PC-3 (cell line): ENCODE measurements at regions not wholly inside any gene's neighbourhood (a gene's known extent, or its start where the extent isn't known, plus 50 kb on each side); places are given as distances from the start of the nearest gene placed in this dataset.

Experiments used
- ATAC-seq: fragments of 200-7000 bp; cut with Tn5 transposase; 2 replicates; pipeline ENCODE4 v1.9.1; 2020; ENCODE audit warnings: mild to moderate bottlenecking, moderate library complexity
- BruUV-seq: library from RNA; stranded (reverse); fragments of 400-500 nt; replicated peaks from 2 replicates; lab custom pipeline; 2021; lab: Mats Ljungman, UMichigan
- CTCF ChIA-PET: fragments of 300-600 bp; sonication (Branson Sonifier 250); formaldehyde crosslinking; loops from one replicate; lab custom pipeline; 2022; ENCODE audit warnings: antibody characterized with exemption; lab: Charles Lee
- POLR2A ChIA-PET: fragments of 300-600 bp; sonication (Branson Sonifier 250); formaldehyde crosslinking; loops from one replicate; lab custom pipeline; 2022; ENCODE audit warnings: antibody characterized with exemption; ENCODE audit not compliant: unreplicated experiment; lab: Charles Lee
- DNase-seq: peaks from one replicate; pipeline ENCODE4 v3.0.0-alpha.2; 2015
- H2AFZ ChIP-seq: fragments of 300-600 bp; sonication (generic); 2 replicates; pipeline ENCODE4 v1.6.0; 2016; ENCODE audit warnings: antibody characterized with exemption, low read length
- H3F3A ChIP-seq: fragments of 300-600 bp; sonication (generic); one replicate; pipeline ENCODE4 v1.6.0; 2017; ENCODE audit warnings: antibody characterized with exemption, low read length, control low read depth, mild to moderate bottlenecking; ENCODE audit not compliant: unreplicated experiment
- H3K27ac ChIP-seq: fragments of 300-600 bp; sonication (generic); 2 replicates; pipeline ENCODE4 v1.5.1; 2016; ENCODE audit warnings: mild to moderate bottlenecking, low read length
- H3K27me3 ChIP-seq: fragments of 300-600 bp; sonication (generic); 2 replicates; pipeline ENCODE4 v1.6.1; 2016; ENCODE audit warnings: low read length, mixed read lengths
- H3K36me3 ChIP-seq: fragments of 300-600 bp; sonication (generic); 2 replicates; pipeline ENCODE4 v1.6.1; 2016; ENCODE audit warnings: low read depth, mixed run types, low read length, mixed read lengths
- H3K4me1 ChIP-seq: fragments of 300-600 bp; sonication (generic); 2 replicates; pipeline ENCODE4 v1.5.1; 2016; ENCODE audit warnings: low read length; ENCODE audit not compliant: insufficient read depth
- H3K4me2 ChIP-seq: fragments of 300-600 bp; sonication (generic); 2 replicates; pipeline ENCODE4 v1.6.0; 2016; ENCODE audit warnings: low read length
- H3K4me3 ChIP-seq: fragments of 300-600 bp; sonication (generic); 2 replicates; pipeline ENCODE4 v1.5.1; 2016; ENCODE audit warnings: mild to moderate bottlenecking, low read length, mixed read lengths
- H3K79me2 ChIP-seq: fragments of 300-600 bp; sonication (generic); 2 replicates; pipeline ENCODE4 v1.6.1; 2017; ENCODE audit warnings: low read length, mixed read lengths
- H3K9ac ChIP-seq: fragments of 300-600 bp; sonication (generic); 2 replicates; pipeline ENCODE4 v1.6.0; 2016; ENCODE audit warnings: mild to moderate bottlenecking, low read length
- H3K9me2 ChIP-seq: fragments of 300-600 bp; sonication (generic); replicated peaks from 2 replicates; pipeline ENCODE4 v1.6.1; 2016; ENCODE audit warnings: mixed run types, low read length, mixed read lengths
- H3K9me3 ChIP-seq: fragments of 300-600 bp; sonication (generic); 2 replicates; pipeline ENCODE4 v1.6.1; 2016; ENCODE audit warnings: low read length, mixed read lengths
- H4K20me1 ChIP-seq: fragments of 300-600 bp; sonication (generic); 2 replicates; pipeline ENCODE4 v1.6.1; 2016; ENCODE audit warnings: low read length, mixed read lengths
- CTCF ChIP-seq: fragments of 300-600 bp; sonication (generic); conservative IDR thresholded peaks from 2 replicates; pipeline ENCODE4 v1.5.1; 2017; ENCODE audit warnings: antibody characterized with exemption, low read depth, mild to moderate bottlenecking, low read length
- EZH2 ChIP-seq: fragments of 300-600 bp; sonication (generic); IDR thresholded peaks from one replicate; pipeline ENCODE4 v1.6.1; 2017; ENCODE audit warnings: antibody characterized with exemption, mild to moderate bottlenecking, low read length; ENCODE audit not compliant: unreplicated experiment
- EZH2phosphoT487 ChIP-seq: fragments of 300-600 bp; sonication (generic); IDR thresholded peaks from 2 replicates; pipeline ENCODE4 v1.6.1; 2018; ENCODE audit warnings: mild to moderate bottlenecking, antibody characterized with exemption, low read length, borderline replicate concordance
- intact Hi-C: fragments of 100-400 bp; cut with micrococcal nuclease; formaldehyde crosslinking; loops from 2 replicates; pipeline ENCODE4 v1.9.0; 2023

DNA sequence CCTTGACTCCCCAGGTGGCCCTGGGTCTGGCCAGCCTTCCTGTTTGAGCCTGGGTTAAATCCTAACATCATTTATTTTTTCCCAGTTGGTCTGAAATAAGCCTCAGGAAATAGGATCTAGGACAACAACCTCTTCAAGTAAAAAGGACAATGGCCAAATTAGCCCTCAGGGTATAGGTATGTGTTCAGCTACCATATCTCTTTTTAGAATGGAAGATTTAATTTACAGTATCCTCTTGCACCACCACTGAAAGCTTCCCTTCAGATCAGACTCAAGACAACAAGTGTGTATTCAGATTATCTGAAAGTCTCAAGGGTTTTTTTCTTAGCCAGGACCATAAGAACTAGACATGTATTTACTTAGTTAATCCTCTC lies 61.6 kb upstream of the CXCR4 start:
- no peaks in the 10 kb centered on the region for H3K4me1 ChIP-seq
- no peak for ATAC-seq
- ChIA-PET CTCF (no interaction called here), POLR2A (no interaction called here)
- no peak for TF ChIP-seq EZH2
- TF ChIP-seq EZH2phosphoT487, result no peak
- TF ChIP-seq CTCF, result no peak
- DNase-seq, result no peak
- no TSS peak for BruUV-seq
- H3K9me2 ChIP-seq, result no peaks in the 10 kb centered on the region
- no peaks in the 10 kb centered on the region for H4K20me1 ChIP-seq
- intact Hi-C loops, result no loop called here
- H3K27me3 ChIP-seq, result no peaks in the 10 kb centered on the region; the same call in 1 of the 2 replicates
- no peaks in the 10 kb centered on the region for H3F3A ChIP-seq
- H3K9ac ChIP-seq, result no peak overlapping the region
- H3K27ac ChIP-seq, result no peak overlapping the region
- no peaks in the 10 kb centered on the region for H3K9me3 ChIP-seq
- H3K79me2 ChIP-seq, result no peaks in the 10 kb centered on the region
- no peak overlapping the region for H3K4me2 ChIP-seq
- no peaks in the 10 kb centered on the region for H3K36me3 ChIP-seq
- no peak overlapping the region for H3K4me3 ChIP-seq
- H2AFZ ChIP-seq, result no peak overlapping the region

- no peak overlapping the region for H3K4me3 ChIP-seq
- H3K9ac ChIP-seq, result no peak overlapping the region
- no peak overlapping the region for H2AFZ ChIP-seq
- no peaks in the 10 kb centered on the region for H4K20me1 ChIP-seq
- H3K4me1 ChIP-seq, result no peaks in the 10 kb centered on the region
- DNase-seq, result no peak
- peaks cover 3% of the 10 kb centered on the region; the same call in 1 of the 2 replicates for H3K27me3 ChIP-seq
- CTCF ChIA-PET, result no interaction called here
- no peaks in the 10 kb centered on the region for H3K79me2 ChIP-seq
- POLR2A ChIA-PET, result no interaction called here
- H3K36me3 ChIP-seq, result no peaks in the 10 kb centered on the region
- H3F3A ChIP-seq, result no peaks in the 10 kb centered on the region
- H3K9me2 ChIP-seq, result no peaks in the 10 kb centered on the region
- H3K9me3 ChIP-seq, result no peaks in the 10 kb centered on the region
- no peak overlapping the region for H3K4me2 ChIP-seq
- H3K27ac ChIP-seq, result no peak overlapping the region
- no peak for TF ChIP-seq CTCF
- TF ChIP-seq EZH2phosphoT487, result no peak
- TF ChIP-seq EZH2, result no peak
- intact Hi-C loops, result no loop called here
- BruUV-seq, result no TSS peak
- ATAC-seq, result no peak
Measured at GRCh38 chr2:136178941-136179601, 61.1 kb upstream of the CXCR4 start.

DNA sequence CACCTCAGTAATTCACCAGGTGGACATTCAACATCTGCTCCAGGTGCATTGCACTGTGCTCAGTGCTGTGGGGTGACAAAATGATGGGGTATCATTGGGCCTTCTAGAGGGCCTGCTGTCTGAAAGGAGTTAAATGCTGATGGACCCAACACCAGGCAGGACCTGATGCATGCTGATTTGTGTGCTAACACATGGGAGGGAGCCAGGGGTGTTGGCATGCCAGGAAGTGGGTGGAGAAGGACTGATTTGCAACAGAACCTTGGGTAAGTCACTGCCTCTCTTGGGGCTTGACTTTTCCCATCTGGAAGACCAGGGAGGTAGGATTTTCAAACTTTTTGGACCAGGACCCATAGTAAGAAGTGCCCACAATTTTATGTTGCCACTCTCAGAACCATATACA lies 57.9 kb upstream of the CXCR4 start:
- H3K9me2 ChIP-seq, result no peaks in the 10 kb centered on the region
- peaks cover 5% of the 10 kb centered on the region; the same call in 1 of the 2 replicates for H3K27me3 ChIP-seq
- H3K4me2 ChIP-seq, result no peak overlapping the region
- intact Hi-C loops, result no loop called here
- no peak for ATAC-seq
- H3K4me3 ChIP-seq, result no peak overlapping the region
- no peaks in the 10 kb centered on the region for H3K4me1 ChIP-seq
- no peaks in the 10 kb centered on the region for H3K36me3 ChIP-seq
- no peak for DNase-seq
- no TSS peak for BruUV-seq
- no peak overlapping the region for H3K9ac ChIP-seq
- ChIA-PET CTCF (no interaction called here), POLR2A (no interaction called here)
- H3K27ac ChIP-seq, result no peak overlapping the region
- no peak for TF ChIP-seq CTCF
- TF ChIP-seq EZH2phosphoT487, result no peak
- TF ChIP-seq EZH2, result no peak
- H3K9me3 ChIP-seq, result no peaks in the 10 kb centered on the region
- no peaks in the 10 kb centered on the region for H3K79me2 ChIP-seq
- H3F3A ChIP-seq, result no peaks in the 10 kb centered on the region
- no peaks in the 10 kb centered on the region for H4K20me1 ChIP-seq
- H2AFZ ChIP-seq, result no peak overlapping the region
